Caco-2 (cell line): ENCODE measurements at regions not wholly inside any gene's neighbourhood (a gene's known extent, or its start where the extent isn't known, plus 50 kb on each side); places are given as distances from the start of the nearest gene placed in this dataset.

Experiments used
- BruUV-seq: library from RNA; stranded (reverse); fragments of 400-500 nt; replicated peaks from 2 replicates; lab custom pipeline; 2021; lab: Mats Ljungman, UMichigan
- CTCF ChIA-PET: fragments of 300-600 bp; sonication (Branson Sonifier 250); formaldehyde crosslinking; loops from one replicate; lab custom pipeline; 2022; ENCODE audit warnings: antibody characterized with exemption; lab: Charles Lee
- POLR2A ChIA-PET: fragments of 300-600 bp; sonication (Branson Sonifier 250); formaldehyde crosslinking; loops from one replicate; lab custom pipeline; 2022; ENCODE audit warnings: antibody characterized with exemption; lab: Charles Lee
- DNase-seq, 2 experiments: peaks; one replicate each; pipeline versions ENCODE4 v3.0.0 to v3.0.0-alpha.2; 2020 to 2022
- H3K27me3 ChIP-seq: replicated peaks from 2 replicates; pipeline ENCODE4 v1.6.0; 2011; ENCODE audit warnings: low read length; ENCODE audit not compliant: control insufficient read depth, insufficient read depth
- H3K36me3 ChIP-seq: 2 replicates; pipeline ENCODE4 v1.5.1; 2011; ENCODE audit warnings: low read length; ENCODE audit not compliant: control insufficient read depth, insufficient read depth
- H3K4me1 ChIP-seq: fragments of 250-450 bp; sonication (Bioruptor Pico); 2 replicates; pipeline ENCODE4 v1.5.1; 2020; ENCODE audit warnings: mild to moderate bottlenecking
- H3K4me3 ChIP-seq: 2 replicates; pipeline ENCODE4 v1.5.1; 2011; ENCODE audit warnings: low read depth, mild to moderate bottlenecking, control low read depth, low read length
- H3K9me3 ChIP-seq: fragments of 250-450 bp; sonication (Bioruptor Pico); 2 replicates; pipeline ENCODE4 v1.5.1; 2020; ENCODE audit warnings: mild to moderate bottlenecking, moderate library complexity
- H3K27ac Mint-ChIP-seq: one replicate; pipeline ENCODE4 v1.8.0; 2022; ENCODE audit warnings: mixed read lengths; ENCODE audit not compliant: unreplicated experiment
- H3K27me3 Mint-ChIP-seq: one replicate; pipeline ENCODE4 v1.8.0; 2022; ENCODE audit warnings: mixed read lengths; ENCODE audit not compliant: insufficient read depth, unreplicated experiment
- H3K36me3 Mint-ChIP-seq: one replicate; pipeline ENCODE4 v1.8.0; 2022; ENCODE audit warnings: mild to moderate bottlenecking, mixed read lengths; ENCODE audit not compliant: insufficient read depth, unreplicated experiment
- H3K4me1 Mint-ChIP-seq: one replicate; pipeline ENCODE4 v1.8.0; 2022; ENCODE audit warnings: low read depth, mixed read lengths; ENCODE audit not compliant: unreplicated experiment
- H3K4me3 Mint-ChIP-seq: one replicate; pipeline ENCODE4 v1.8.0; 2022; ENCODE audit warnings: mild to moderate bottlenecking, moderate library complexity, mixed read lengths; ENCODE audit not compliant: unreplicated experiment
- H3K9me3 Mint-ChIP-seq: one replicate; pipeline ENCODE4 v1.8.0; 2022; ENCODE audit warnings: mixed read lengths; ENCODE audit not compliant: unreplicated experiment
- CTCF ChIP-seq, 2 experiments: fragments of 200-600 bp in 1 of 2; IDR thresholded peaks; 1 replicate in 1 of 2; 2 replicates in 1 of 2; pipeline versions ENCODE4 v1.5.1 to v1.8.0; 2011 to 2022; ENCODE audit warnings: antibody characterized with exemption in 1 of 2, control low read depth in 1 of 2, inconsistent platforms in 1 of 2, low read depth in 1 of 2, low read length in 1 of 2, mild to moderate bottlenecking in 1 of 2, moderate library complexity in 1 of 2; ENCODE audit not compliant: insufficient read depth in 1 of 2, severe bottlenecking in 1 of 2, unreplicated experiment in 1 of 2
- intact Hi-C: fragments of 100-400 bp; cut with micrococcal nuclease; formaldehyde crosslinking; loops from one replicate; pipeline ENCODE4 v1.10.0; 2022; ENCODE audit not compliant: unreplicated experiment

GRCh38 chr9:109729513-109729912, 50.5 kb upstream of the PALM2AKAP2 start:
- CTCF ChIA-PET: no interaction called here

More at GRCh38 chr9:109729513-109729912, 50.5 kb upstream of the PALM2AKAP2 start:
- H3K9me3 Mint-ChIP-seq: no peaks in the 10 kb centered on the region
- Histone ChIP-seq H3K9me3 (no peaks in the 10 kb centered on the region), H3K27me3 (0 out of 2 replicates have a peak, but pooled peaks cover 1% of the 10 kb centered on the region), H3K4me3 (no peak overlapping the region), H3K36me3 (no peaks in the 10 kb centered on the region), H3K4me1 (no peaks in the 10 kb centered on the region)
- intact Hi-C loops: no loop called here
- H3K27me3 Mint-ChIP-seq: peaks cover 16% of the 10 kb centered on the region
- POLR2A ChIA-PET: no interaction called here
- BruUV-seq: no TSS peak
- H3K36me3 Mint-ChIP-seq: no peaks in the 10 kb centered on the region
- H3K27ac Mint-ChIP-seq: no peak overlapping the region
- no peak for DNase-seq
- H3K4me3 Mint-ChIP-seq: no peak overlapping the region
- TF ChIP-seq CTCF (IDR thresholded peaks at IDR 0.05; ENCODE audit: insufficient read depth in 1 of 2, low read depth in 1 of 2, low read length in 1 of 2, severe bottlenecking in 1 of 2, unreplicated experiment in 1 of 2): no peak
- no peaks in the 10 kb centered on the region for H3K4me1 Mint-ChIP-seq
